ENCODE measurements at regions not wholly inside any gene's neighbourhood (a gene's known extent, or its start where the extent isn't known, plus 50 kb on each side); places are given as distances from the start of the nearest gene placed in this dataset.

DNA sequence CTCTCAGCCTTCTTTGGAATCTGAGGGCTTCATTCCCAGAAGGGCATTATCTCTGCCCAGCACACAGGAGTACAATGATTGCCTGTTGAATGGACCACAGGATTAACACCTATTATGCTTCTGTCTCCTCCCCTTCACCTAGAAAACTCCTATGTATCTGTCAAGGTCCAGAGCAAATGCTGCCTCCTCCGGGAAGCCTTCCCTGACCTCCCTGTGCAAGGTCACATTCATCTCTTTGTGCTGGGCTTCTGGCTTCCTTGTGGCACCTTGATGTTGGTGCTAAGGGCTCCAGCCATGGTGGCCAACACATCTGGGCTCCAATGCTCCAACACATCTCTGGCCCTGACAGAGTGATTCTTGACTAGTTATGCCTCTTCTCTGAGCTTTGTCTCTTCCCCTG, 49.9 kb upstream of the ATP2B2 start:
- no peak for FAIRE-seq
- DNase-seq (ENCODE audit: low spot score), result no peak

DNA sequence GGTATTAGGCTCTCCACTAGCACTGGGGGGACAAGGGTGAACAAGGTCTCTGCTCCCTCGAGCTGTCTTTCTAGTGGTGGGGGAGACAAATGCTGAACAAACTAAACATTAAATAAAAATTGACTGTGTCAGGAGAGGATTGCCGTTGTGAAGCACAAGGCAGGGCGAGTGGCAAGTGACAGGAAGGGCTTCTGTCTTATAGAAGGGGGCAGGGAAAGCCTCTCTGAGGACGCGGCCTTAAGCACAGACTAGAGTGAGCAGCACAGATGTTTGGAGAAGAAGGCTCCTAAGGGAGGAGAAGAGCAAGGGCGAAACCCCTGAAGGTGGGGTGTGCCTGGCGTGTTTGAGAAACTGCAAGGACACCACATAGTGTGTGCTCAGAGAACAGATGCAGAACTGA, 50.9 kb upstream of the ATP2B2 start:
- no peak for DNase-seq (ENCODE audit: low spot score)
- FAIRE-seq, result no peak

DNA sequence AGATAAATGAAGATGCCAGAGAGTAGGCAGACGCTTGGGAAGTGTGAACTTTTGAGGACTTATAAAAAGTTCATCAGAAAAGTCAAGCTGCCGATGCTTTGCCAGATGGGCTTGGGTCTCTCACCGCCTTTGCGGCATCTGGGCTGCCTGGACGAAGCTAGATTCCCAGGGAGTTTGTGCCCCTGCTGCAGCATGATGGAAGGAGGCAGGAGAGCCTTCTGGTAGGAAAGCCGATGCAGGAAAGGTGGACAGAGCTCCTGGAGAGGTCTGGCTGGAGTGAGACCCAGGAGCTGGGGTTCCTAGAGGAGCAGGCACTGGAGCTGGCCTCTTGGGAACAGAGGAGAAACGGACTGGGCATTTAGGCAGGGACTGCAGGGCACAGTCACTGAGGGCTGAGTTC, 51.9 kb upstream of the ATP2B2 start:
- no peak for DNase-seq (ENCODE audit: low spot score)

DNA sequence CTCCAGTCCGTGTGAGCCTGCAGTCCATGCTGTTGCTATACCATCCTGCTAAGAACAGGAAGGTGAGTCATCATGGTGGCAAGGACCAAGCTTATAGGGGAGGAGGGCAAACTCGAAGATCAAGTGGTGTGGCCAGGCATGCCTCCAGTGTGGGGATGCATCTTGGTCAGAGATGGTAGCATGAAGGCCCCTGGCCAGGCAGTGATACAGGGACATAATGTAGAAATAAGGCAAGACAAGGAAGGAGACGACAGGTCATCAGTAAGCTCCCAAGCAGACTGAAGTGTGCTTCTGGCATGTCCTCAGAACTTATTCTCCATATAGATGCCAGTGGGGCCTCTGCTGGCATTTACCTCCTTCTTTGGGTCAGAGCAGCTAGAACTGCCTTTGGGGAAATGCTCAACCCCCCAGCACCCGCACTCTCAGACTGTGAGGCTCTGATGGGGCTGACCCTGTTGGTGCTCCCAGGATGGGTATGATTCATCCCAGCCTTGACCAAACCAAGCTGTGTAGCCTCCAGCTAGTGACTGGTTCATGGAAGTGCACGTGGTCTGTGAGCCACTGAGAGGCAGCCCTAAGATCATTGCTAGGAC, 52.5 kb upstream of the ATP2B2 start:
- DNase-seq (ENCODE audit: low spot score), result peak; percentile 45
- FAIRE-seq, result no peak

More for the DNA sequence above, 51.9 kb upstream of the ATP2B2 start:
- no peak for FAIRE-seq

DNA sequence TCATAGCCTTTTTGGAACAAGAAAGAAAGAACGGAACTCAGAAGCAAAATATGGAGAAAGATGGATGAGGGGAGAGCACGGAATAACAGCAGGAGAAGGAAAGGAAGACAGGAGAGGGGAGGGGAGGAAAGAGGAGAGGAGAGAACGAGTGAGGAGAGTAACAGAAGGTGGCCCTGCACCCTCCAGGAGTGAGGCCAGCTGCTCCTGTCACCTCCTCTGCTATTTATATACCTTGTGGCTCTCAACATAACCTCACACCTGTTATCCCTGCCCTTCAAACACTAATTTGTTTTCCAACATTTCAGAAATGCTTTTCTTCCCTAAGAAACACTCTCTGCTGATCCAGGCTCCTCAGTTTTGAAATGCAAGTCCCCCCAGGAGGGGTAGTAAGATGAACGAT, 53.4 kb upstream of the ATP2B2 start:
- DNase-seq (ENCODE audit: low spot score) (no peak), FAIRE-seq (no peak)

DNA sequence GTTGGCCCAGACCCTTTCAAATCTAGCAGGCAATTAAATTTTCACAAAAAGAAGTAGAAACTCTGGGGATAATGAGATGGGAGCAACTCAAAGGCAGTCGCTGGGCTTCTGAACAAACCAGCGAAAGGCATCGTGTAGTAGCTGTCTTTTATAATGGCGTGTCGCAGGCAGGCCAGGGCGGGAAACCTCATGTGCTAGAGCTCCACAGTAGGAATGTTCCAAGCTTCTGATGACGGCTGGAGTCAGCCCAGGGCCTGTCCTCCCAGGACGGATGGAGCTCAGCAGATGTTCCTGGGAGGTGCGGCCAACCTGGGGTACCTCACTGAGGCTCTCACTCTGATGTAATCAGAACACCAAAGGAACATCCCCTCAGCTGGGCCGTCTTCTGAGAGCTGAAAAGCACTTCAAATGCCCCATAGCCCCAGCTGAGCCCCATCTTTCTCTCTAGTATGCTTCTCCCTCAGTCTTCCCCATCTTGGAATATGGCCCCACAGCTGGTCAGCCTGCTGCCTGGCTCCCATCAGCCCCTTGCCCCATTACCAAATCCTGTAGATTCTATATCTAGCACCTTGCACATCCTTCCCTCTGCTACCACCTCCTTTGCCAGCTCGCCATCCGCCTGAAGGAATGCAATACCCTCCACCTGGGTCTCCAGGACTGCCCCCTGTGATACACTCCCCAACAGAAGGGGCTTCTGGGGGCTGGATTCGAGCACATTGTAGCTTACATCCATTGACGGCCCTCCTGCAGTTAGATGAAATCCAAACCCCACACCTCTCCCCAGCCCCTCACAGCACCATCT, 54.9 kb upstream of the ATP2B2 start:
- DNase-seq (ENCODE audit: low spot score) (no peak), FAIRE-seq (no peak)

DNA sequence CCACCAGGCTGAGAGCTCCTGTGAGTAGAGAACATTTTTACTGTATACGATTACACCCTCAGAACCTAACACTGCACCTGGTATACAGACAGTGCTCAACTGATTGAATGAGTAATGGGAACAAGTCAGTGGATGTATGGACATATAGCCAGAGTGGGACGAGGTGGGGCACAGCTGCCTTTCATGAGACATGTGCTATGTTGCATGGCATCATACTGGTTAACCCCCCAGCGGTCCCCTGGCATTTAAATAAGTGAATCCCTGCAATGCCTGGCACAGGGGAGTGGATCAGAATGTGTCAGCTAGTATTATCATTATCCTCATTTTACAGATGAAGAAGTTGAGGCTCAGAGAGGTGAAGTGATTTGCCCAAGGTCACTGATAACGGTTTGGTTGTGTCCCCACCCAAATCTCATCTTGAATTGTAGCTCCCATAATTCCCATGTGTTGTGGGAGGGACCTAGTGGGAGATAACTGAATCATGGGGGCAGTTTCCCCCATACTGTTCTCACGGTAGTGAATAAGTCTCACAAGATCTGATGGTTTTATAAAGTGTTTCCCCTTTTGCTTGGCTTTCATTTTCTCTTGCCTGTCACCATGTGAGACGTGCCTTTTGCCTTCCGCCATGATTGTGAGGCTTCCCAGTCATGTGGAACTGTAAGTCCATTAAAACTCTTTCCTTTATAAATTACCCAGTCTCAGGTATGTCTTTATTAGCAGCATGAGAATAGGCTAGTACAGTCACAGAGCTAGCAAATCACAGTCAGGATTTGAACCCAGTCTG, 56.0 kb upstream of the ATP2B2 start:
- FAIRE-seq (no peak), DNase-seq (ENCODE audit: low spot score) (no peak)

DNA sequence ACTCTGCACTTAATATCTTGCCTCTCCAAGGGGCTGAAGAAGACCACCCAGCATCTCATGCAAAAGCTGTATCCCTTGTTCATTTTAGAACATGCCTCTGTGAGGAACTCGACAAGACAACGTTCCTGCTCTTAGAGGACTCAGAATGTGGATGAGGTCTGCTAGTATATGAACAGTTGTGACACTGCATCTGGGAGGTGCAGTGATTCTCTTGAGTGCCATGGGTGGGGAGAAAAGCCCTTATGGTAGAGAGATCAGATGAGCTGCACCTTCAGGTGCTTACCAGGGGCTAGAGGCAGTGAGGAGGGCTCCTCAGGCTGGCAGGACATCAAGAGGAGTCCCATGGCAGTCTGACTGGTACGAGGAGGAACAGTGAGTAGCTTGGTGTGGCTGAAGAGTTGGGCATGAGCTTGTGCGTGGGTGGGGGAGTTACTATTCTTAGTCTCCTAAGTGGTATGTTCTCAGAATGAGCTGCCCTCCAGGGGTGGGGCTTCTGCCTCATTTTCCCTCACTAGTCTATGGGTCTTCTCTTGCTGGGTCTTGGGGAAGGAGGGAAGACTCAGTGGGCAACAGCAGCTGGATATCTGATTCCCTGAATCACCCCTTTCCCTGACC, 56.7 kb upstream of the ATP2B2 start:
- no peak for FAIRE-seq
- DNase-seq (ENCODE audit: low spot score), result no peak

DNA sequence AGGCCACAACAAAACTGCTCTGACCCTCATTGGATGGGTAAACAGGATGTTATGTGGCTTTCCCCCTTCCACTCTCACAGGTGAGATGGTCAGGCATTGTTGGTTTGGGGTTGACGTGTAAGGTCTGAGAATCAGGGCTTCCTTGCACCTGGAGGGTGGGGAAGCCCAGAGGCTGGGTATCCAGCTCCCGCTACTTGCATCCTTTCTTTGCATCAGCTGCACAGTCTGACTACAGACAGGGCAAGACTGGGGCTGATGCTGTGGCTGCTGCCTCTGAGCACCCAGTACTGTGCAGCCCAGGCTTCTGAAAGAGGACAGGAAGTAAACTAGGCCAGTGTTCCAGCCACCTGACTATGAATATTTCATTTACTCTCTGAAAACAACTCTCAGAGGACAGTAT, 58.0 kb upstream of the ATP2B2 start:
- no peak for FAIRE-seq
- no peak for DNase-seq (ENCODE audit: low spot score)

DNA sequence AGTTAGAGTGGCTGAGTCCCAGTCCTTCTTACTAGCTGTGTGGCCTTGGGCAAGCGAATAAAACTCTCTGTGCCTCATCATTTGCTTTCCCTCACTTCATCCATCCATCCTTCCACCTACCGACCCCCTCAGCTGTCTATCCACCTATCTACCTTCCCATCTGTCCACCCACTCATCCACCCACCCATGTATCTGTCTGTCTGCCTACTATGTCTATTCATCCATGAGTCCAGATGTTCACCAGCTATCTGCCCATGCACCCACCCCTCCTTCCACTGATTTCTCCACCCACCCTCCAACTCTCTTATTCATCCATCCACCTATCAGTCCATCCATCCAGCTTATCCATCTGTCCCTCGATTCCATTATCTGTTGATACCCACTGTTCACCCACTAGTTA, 60.4 kb upstream of the ATP2B2 start:
- DNase-seq (ENCODE audit: low spot score) (no peak), FAIRE-seq (no peak)

DNA sequence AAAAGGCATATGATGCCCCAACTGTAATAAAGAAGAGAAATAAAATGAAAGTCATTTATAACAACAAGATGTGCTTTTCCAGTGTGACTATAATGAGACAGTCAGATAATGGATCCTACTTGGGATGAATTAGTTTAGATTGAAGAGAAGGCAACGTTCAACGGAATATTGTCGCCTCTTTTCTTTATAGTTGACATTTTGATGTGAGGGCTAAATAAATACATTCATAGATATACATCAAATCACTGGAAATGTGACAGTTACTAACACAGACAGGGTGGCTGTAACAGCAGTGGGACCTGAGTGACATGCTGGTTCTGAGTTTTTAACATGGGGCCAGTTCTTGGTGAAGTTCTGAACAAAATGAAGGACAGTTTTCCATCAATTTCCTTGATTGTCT, 61.1 kb upstream of the ATP2B2 start:
- no peak for FAIRE-seq
- no peak for DNase-seq (ENCODE audit: low spot score)

DNA sequence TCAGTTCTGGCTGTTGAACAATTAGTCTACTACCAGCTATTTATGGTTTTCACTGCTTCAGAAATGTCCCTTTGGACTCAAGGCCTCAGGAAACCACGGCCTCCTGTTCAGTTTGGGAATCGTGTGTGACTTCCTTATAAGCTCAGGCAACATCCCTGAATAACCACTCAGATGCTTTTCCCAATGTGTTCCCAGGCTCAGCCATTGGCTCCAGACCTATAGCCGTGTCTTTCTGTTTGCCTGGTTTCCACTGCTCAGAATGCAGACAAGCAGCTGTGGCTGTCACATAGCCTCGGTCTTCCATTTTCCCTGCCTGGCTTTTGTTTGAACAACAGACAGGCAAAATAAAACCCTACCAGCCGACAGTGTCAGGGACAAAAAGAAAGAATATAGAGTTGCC, 63.2 kb upstream of the ATP2B2 start:
- DNase-seq (ENCODE audit: low spot score) (no peak), FAIRE-seq (no peak)

DNA sequence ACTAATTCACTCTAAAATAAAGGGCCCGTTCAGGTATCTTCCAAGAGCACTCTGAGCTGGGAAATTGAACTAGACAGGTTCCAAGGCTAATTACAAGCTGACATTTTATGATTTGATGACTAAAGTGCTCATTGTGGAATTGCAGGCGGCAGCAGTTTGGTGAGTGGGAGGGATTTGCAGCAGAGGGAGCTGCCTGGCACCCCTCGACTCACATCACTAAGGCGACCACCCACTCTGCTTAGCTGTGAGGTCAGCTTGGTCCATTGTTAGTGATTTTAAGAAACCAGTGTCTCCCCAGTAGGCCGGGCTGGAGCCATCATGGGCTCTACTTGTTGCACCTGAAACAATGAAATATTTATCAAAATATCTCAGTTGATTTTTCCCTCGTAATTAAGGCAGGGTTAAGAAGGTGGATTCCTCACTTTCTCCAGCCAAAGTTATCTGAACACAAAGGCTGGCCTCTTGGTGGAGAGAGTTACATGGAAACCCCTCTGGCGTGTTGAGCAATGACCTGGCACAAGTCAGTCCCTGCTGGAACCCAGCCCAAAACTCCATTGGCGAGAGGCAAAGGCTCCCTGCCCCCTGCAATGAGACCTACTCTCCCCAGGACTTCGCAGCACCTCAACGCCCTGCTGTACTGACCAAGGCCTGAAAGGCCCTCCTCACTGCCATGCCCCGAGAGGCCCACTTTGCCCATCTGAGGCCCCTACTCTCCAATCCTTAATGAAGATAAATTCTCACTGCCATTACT, 65.0 kb upstream of the ATP2B2 start:
- DNase-seq (ENCODE audit: low spot score) (no peak), FAIRE-seq (no peak)

DNA sequence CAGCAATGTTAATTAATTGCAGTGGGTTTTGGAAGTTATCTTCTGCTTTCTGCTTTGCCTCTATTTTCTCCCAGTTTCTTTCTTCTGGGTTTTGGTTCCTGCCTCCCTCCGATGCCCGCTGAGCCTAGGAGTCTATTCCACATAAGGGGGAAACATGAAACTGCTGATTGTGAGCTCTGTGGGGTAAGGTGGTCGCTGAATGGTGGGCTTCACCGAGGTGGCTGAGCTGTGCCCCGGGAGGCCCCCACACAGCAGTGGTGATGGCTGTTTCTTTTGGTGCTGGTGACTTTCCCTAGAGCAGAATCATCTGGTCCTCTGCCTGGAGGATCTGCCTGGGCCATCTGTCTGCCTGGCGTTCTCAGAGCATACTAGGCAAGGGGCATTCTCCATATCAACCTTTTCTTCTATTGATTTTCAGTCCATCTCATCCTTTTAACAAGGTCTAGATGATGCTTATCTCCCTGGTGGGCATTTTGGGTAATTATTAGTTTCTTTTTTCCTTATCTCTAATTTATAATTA, 68.8 kb upstream of the ATP2B2 start:
- FAIRE-seq, result no peak
- DNase-seq (ENCODE audit: low spot score), result no peak

DNA sequence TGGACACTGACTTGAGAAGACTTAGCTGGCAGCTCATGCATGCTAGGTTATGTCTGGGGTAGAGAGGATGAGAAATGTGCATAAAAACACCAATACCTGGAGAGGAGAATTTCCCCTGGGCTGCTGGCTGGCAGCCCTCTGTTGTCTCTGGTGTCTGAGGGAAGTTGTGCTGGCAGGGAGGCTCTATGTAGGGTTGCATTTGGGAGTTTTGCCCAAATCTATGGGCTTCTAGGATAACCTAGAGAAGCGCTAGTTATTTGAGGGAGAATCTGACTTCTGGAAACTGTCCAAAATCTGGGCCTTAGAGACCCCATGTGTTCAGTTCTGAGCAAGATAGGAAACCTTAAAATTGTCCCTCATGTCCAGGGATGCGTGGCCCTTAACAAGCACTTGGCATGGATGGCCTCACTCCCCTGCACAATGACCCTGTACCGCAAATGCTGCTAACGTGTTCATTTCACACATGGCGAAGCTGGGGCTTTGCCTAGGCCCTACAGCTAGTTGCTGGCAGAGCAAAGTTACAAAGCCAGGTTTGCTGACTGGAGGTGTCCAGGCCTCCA, 70.3 kb upstream of the ATP2B2 start:
- DNase-seq (ENCODE audit: low spot score) (no peak), FAIRE-seq (no peak)

DNA sequence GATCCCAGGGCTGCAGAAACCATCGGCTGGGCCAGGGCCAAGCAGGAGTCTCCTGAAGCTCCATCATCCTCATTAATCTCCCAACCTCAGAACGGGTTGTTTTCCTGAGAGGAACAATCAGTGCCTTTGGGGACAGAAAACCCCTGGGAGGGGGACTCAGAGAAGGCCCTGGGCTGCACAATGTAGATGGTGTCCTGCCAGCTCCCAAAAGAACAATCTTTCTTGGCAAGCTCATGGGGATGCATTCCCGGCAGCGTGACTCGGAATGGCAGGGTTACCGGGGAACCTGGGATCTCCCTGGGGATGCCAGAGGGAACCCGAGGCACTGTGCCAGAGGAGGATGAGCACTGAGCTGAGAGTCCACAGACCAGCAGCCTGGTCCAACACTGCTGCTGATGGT, 72.1 kb upstream of the ATP2B2 start:
- FAIRE-seq (no peak), DNase-seq (ENCODE audit: low spot score) (no peak)

DNA sequence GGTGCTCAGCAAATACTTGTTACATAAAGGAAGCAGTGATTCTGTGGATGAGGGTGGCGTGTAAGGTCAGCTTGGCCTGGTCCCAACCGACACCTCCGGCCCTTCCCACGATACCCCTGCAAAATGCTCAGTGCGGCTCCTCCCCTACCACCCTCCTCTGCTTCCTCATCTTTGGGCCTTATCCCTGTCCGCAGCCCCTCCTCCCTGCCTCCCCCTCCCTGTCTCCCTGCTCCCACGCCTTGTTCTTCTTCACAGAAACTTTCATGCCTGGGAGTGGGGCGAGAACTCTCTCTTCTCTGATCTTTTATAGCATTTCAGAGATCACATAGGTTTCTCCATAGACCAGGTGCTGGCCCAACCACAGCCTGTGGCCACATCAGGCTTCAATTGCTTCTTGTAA, 75.0 kb upstream of the ATP2B2 start:
- DNase-seq (ENCODE audit: low spot score) (no peak), FAIRE-seq (no peak)

DNA sequence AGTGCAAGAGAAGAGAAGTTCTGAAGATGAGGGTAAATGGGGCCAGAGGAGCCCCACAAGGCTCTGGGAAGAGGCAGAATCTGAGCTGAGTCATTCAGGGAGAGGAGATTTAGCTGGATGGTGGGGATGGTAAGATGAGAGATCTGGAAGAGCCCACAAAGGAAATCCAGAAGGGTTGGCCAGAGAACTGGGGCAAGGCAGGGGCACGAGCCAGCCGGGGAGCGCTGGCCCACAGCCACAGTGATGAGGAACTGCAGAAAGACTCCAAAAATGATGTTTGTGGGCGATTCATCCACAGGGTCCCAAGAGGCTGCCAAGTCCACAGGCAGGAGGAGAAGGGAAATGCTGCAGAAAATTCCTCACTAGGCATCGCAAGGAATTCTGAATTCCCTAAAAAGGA, 75.9 kb upstream of the ATP2B2 start:
- FAIRE-seq, result no peak
- DNase-seq (ENCODE audit: low spot score), result no peak

DNA sequence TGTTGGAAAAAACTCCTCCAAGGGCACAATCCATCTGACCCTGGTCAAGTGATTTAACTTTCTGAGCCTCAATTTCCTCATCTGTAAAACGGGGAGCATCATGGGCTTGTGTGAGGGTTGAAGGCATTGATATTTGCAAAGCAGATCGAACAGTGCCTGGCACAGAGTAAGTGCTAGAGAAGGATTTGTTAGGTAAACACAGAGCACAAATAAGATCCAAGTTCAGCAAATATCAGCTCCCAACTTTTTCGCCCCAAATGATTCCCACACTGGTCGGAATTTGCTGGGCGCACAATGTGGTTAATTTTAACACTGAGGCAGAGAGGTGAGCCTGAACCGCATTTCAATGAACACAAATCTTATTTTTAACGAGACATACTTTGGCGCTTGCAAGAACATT, 76.3 kb upstream of the ATP2B2 start:
- DNase-seq (ENCODE audit: low spot score) (no peak), FAIRE-seq (no peak)

DNA sequence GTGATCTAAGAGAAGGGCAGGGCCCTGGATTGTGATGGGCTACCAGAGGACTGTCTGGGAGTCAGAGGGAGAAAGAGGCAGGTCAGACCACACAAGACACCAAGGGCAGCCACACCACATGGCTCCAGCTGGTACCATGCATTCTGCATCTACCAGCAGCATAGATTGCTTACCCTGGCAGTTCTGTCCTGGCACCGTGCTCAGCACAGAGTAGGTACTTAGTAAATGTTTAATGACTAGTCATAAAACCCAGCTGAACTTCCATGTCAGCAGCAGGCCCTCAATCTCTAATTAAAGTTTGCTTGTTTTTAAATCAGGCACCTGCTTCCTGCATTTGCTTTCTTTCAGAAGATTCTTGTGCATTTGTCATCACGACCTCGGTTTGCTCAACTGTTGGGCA, 77.3 kb upstream of the ATP2B2 start:
- FAIRE-seq (no peak), DNase-seq (ENCODE audit: low spot score) (no peak)

Data from RCC 7860 (cell line).